ENCODE measurements at regions not wholly inside any gene's neighbourhood (a gene's known extent, or its start where the extent isn't known, plus 50 kb on each side); places are given as distances from the start of the nearest gene placed in this dataset.

DNA sequence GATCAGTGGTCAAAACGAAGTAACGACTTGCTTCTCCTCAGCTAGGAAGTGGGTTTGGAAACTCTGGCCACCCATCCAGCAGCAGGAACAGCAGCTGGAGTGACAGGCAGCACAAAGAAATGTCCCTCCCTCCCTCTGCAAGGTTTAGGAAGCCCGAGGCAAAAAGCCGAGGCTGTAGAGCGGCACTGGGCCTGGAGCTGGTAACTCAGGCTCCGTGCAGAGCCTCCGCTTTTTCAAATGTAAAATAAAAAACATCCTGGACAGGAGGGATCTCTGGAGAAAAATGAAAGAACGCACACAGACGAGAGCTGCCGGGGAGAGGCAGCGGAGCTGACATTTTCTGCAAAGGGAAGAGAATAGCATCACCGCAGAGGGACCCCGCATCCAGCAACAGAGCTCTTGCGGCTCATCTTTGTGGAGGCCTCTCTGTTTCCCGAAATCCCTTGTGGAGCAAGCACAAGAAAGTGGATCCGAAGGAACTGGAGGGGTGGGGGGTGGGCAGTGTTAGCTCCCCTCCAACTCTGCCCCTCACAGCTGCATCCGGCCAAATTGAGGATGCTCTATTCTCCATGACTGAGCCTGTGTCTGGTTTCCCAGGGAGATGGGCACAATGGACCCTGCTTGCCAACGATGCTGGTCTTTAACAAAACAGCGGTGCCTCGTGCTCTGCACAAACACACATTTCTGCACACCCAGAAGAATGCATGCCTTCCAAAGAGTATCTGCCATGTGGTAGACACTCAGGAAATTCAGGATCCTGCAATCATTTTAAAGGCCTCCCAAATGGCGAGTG, 335.5 kb upstream of the ZFHX3 start:
- in situ Hi-C loops (cut with HindIII; ENCODE audit: low sequenced_read_pairs): no loop called here
- TF ChIP-seq, protein P1, sequence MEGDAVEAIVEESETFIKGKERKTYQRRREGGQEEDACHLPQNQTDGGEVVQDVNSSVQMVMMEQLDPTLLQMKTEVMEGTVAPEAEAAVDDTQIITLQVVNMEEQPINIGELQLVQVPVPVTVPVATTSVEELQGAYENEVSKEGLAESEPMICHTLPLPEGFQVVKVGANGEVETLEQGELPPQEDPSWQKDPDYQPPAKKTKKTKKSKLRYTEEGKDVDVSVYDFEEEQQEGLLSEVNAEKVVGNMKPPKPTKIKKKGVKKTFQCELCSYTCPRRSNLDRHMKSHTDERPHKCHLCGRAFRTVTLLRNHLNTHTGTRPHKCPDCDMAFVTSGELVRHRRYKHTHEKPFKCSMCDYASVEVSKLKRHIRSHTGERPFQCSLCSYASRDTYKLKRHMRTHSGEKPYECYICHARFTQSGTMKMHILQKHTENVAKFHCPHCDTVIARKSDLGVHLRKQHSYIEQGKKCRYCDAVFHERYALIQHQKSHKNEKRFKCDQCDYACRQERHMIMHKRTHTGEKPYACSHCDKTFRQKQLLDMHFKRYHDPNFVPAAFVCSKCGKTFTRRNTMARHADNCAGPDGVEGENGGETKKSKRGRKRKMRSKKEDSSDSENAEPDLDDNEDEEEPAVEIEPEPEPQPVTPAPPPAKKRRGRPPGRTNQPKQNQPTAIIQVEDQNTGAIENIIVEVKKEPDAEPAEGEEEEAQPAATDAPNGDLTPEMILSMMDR (IDR thresholded peaks at IDR 0.05; ENCODE audit: low read depth, low read length, missing control alignments): no peak
- no peak for DNase-seq (ENCODE audit: low read depth)
- H3K4me3 ChIP-seq (ENCODE audit: low read depth, low read length): no peak overlapping the region

GRCh38 chr16:73378471-73378870, 330.5 kb upstream of the ZFHX3 start:
- TF ChIP-seq, protein P1 (IDR thresholded peaks at IDR 0.05; ENCODE audit: low read depth, low read length, missing control alignments): no peak
- no peak for DNase-seq (ENCODE audit: low read depth)
- no peak overlapping the region for H3K4me3 ChIP-seq (ENCODE audit: low read depth, low read length)
- in situ Hi-C loops (cut with HindIII; ENCODE audit: low sequenced_read_pairs): no loop called here

- no peak for DNase-seq (ENCODE audit: low read depth)
- in situ Hi-C loops (cut with HindIII; ENCODE audit: low sequenced_read_pairs): no loop called here
- TF ChIP-seq, protein P1 (IDR thresholded peaks at IDR 0.05; ENCODE audit: low read depth, low read length, missing control alignments): no peak
- H3K4me3 ChIP-seq (ENCODE audit: low read depth, low read length): no peak overlapping the region
These were observed 323.8 kb upstream of the ZFHX3 start for GRCh38 chr16:73371584-73372319.

DNA sequence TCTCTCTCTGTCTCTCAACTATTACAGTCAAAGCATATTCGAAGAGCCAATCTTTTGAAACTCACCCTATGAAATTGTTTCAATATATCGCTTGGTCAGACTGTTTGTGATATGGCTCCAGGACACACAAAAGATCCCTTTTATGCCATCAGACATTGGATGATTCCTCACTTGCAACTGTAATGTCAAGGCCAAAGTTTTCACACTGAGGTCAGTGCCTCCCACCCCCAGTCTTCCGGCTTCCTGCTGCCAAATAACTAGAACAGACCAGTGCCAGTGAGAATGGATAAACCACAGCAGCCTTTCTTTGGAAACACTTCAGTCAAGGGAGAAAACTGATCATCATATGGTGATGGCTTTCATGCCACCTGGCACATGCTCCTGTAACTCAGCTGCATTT, 321.9 kb upstream of the ZFHX3 start:
- TF ChIP-seq, protein P1 (IDR thresholded peaks at IDR 0.05; ENCODE audit: low read depth, low read length, missing control alignments): no peak
- in situ Hi-C loops (cut with HindIII; ENCODE audit: low sequenced_read_pairs): no loop called here
- DNase-seq (ENCODE audit: low read depth): no peak
- no peak overlapping the region for H3K4me3 ChIP-seq (ENCODE audit: low read depth, low read length)

DNA sequence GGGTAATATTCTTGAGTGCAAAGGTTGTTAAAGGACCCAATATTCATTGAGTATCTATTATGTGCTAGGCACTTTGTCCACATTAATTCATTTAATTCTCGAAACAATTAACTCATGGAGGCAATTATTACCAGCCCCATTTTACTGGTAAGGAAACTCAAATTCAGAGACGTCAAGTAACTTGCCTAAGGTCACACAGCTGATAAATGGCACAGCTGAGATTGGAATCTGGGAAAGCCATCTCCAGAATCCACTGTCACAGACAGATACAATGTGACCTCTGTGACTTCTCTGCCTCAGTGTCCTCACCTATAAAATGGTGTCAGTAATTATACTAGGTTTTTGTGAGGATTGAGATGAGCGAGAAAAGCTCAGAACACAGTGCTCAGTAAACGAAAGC, 320.8 kb upstream of the ZFHX3 start:
- TF ChIP-seq, protein P1 (IDR thresholded peaks at IDR 0.05; ENCODE audit: low read depth, low read length, missing control alignments): no peak
- no peak for DNase-seq (ENCODE audit: low read depth)
- H3K4me3 ChIP-seq (ENCODE audit: low read depth, low read length): no peak overlapping the region
- in situ Hi-C loops (cut with HindIII; ENCODE audit: low sequenced_read_pairs): no loop called here

DNA sequence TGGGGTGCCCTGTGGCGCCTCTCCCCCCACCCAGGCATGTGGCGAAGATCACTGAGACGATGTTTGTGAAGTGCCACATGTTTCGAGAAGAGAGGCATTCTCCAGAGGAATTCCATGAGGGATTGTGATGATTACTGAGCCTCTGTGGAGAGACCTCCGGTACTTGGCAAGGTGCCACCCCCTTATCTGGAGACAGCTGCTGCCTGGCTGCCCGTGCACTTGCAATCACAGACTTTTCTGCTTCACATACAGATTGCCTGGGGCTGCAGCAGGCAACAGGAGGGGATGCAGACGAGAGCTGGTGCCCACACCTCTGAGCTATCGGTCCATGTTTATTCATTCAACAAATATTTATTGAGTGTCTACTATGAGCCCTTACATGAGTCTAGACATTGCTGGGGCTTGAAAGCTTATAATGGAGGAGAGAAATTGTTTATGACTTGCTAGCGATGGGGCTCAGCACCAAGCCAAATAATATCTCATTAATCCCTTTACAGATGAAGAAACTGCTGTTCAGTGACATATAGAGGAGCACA, 317.2 kb upstream of the ZFHX3 start:
- TF ChIP-seq, protein P1 (IDR thresholded peaks at IDR 0.05; ENCODE audit: low read depth, low read length, missing control alignments): no peak
- no peak for DNase-seq (ENCODE audit: low read depth)
- no peak overlapping the region for H3K4me3 ChIP-seq (ENCODE audit: low read depth, low read length)
- in situ Hi-C loops (cut with HindIII; ENCODE audit: low sequenced_read_pairs): no loop called here

Measured in astrocyte of the cerebellum (primary cell).